ENCODE measurements at regions not wholly inside any gene's neighbourhood (a gene's known extent, or its start where the extent isn't known, plus 50 kb on each side); places are given as distances from the start of the nearest gene placed in this dataset.

GRCh38 chr7:67547183-67547907 lies 550.7 kb downstream of the TYW1 start:
- TF ChIP-seq, protein P1, sequence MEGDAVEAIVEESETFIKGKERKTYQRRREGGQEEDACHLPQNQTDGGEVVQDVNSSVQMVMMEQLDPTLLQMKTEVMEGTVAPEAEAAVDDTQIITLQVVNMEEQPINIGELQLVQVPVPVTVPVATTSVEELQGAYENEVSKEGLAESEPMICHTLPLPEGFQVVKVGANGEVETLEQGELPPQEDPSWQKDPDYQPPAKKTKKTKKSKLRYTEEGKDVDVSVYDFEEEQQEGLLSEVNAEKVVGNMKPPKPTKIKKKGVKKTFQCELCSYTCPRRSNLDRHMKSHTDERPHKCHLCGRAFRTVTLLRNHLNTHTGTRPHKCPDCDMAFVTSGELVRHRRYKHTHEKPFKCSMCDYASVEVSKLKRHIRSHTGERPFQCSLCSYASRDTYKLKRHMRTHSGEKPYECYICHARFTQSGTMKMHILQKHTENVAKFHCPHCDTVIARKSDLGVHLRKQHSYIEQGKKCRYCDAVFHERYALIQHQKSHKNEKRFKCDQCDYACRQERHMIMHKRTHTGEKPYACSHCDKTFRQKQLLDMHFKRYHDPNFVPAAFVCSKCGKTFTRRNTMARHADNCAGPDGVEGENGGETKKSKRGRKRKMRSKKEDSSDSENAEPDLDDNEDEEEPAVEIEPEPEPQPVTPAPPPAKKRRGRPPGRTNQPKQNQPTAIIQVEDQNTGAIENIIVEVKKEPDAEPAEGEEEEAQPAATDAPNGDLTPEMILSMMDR (IDR thresholded peaks at IDR 0.05): no peak
- TF ChIP-seq POLR2A (IDR thresholded peaks at IDR 0.05): no peak
